Stimulated activated CD8-positive, alpha-beta memory T cell treated with anti-CD3 and anti-CD28 coated beads, Interleukin-2, amount 100 ng/mL, for 1 hour (primary cell): ENCODE measurements at regions not wholly inside any gene's neighbourhood (a gene's known extent, or its start where the extent isn't known, plus 50 kb on each side); places are given as distances from the start of the nearest gene placed in this dataset.
"Not testable (repeated sequence)": the region's sequence is repeated elsewhere in the genome, so short reads cannot be mapped to it uniquely, and the experiment has no call there.

Source experiments
- DNase-seq, 2 donors: peaks; one replicate each; pipeline ENCODE4 v3.0.0-alpha.2; 2020; ENCODE audit warnings: low read depth in 2 of 2

DNA sequence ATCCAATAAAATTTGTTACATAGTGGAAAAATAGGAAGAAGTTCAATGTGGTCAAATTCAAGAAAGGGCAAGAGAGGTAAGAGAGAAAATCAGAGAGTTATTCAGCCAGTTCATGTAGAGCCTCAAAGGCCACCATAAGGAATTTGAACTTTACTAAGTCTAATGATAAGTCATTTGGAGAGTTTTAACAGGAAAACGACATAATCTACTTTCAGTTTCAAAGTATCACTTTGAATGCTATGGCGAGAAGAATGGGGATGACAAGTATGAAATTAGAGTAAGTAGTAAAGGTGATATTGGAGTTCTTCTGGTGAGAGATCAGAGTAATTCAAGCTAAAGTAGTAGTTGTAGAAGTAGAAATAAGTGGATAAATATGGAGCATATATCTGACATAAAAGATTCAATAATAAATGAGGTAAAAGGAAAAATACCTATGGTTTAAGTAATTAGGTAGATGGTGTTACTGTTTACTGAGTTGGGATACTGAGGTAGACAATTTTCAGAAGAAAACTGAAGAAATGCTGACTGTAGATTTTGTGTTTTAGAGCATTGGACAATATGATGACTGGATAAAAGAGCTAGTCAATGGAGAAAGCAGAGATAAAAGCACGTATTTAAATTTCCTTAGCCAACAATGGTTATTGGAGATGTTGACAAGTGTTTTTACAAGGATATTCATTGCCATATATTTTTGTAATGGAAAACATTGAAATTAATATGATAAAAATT, 331.7 kb upstream of the ADGRL3 start:
- no peak for DNase-seq

DNA sequence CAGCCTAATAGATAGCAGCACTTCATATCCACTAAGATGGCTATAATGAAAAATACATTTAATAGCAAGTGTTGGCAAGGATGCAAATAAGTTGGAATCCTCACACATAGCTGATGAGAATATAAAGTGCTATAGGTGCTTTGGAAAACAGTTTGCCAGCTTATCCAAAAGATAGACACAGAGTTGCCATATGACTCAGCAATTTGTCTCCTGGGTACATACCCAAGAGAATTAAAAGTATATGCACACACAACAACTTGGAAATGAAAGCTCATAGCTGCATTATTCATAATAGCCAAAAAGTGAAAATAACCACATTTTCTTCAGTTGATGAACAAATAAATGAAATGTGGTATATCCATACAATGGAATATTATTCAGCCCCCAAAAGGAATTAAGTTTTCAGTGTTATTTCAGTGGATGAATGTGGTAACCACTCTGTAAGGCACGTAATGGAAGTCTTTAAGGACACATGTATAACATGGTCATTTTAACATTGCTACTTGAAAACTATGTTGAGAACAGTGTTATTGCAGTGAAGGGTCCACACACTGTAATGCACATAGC, 320.9 kb upstream of the ADGRL3 start:
- DNase-seq: no peak

DNA sequence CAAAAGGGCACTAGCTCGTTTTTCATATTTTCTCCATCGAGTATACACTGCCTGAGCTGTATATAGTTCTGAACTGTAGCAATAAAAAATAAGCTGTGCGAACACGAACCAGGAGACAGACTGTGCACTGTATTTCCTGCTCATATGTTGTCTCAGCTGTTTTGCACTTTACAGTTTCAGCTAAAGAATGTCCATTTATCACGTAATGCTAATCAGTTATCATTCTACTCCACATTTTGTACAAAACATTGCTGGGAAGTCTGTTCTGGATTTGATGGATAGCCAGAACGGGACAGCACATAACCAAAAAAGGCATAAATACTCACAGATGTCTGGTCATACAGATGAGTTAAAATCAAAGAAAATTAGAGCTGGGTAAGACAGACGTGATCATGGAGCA, 315.5 kb upstream of the ADGRL3 start:
- DNase-seq: no peak

DNA sequence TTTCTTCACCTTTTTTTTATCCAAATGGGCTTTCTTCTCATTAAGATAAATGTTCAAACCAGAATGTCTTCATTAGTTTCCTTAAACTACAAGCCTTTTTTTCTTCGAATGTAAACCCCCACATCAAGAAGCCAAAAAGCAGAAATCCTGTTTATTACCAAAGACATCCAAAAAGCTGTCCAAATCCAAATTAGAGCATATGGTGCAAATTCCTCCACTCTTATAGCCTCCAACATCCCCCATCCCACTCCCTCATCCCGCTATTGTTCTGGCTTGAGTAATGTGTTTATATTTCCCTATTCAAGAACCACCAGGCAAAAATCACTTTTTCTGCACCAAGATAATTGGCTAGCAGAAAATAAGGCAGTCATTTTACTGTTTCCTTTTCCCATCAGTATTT, 315.1 kb upstream of the ADGRL3 start:
- no peak for DNase-seq

DNA sequence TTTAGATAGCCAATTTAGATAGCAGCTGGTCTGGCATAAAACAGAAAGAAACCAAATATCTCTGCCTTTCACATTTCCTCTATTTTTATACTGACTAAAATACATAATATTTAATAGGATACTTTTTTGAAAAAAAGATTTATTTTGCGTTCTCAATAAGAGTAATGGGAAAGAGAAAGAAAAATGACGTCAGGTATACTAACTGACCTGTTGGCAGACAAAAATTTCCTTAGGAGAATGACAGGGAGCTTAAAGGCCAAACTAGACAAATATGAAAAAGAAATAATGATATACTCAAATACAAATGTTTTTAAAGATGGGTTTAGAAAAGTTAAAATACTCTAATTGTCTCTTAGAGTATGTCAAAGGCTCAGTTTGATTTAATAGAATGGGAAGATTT, 309.4 kb upstream of the ADGRL3 start:
- DNase-seq: no peak

DNA sequence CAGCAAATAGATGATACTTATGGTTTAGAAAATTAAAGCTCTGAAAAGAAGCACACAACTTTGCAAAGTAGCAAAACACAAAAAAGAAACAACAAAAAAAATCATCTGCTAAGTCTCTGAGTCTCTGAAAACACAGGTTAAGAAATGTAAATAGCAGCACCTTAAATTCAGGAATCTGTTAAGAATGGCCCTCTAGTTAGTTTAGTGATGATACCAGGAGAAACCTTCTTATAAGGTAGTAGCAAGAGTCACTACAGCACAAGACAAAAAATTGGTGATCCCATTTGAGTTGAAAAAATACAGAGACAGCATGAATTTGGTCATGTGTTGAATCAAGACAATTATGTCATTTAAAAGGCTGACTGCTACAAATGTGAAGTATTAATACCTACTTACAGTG, 308.2 kb upstream of the ADGRL3 start:
- no peak for DNase-seq

DNA sequence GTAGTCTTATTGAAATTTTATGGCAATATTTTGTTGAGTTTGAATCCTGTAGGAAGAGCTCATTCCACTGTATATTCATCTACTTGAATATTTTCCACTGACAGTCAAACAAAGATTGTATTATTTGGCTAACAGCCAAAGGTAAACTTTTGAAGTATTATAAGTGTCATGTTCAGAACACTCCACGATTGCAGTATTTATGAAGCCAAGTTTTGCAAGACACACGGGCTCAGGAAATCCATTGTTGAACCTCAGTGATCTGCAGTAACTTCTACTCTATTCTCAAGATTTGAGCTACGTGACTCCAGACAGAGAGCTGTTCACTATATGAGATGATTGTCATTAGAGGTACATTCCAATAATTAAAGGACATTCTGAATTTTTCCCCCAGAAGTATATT, 302.7 kb upstream of the ADGRL3 start:
- DNase-seq: no peak

DNA sequence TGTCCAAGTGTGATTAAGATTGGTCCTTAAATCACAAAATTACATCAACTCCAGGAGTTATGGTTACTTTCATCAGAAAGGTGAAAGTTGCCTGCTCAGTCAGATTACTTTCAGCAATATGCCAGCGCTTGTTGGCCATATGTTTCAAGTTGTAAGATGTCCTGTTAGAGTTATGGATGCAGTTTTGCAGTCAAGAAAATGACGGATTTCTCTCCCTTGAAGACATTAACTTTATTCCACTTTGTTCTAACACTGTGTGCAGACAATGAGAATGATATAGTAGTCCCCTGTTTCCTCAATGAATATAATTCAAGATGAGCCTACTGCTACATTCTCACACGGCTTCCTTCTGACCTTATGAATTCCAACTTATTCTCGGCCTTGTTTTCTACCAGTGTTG, 295.0 kb upstream of the ADGRL3 start:
- DNase-seq: no peak

DNA sequence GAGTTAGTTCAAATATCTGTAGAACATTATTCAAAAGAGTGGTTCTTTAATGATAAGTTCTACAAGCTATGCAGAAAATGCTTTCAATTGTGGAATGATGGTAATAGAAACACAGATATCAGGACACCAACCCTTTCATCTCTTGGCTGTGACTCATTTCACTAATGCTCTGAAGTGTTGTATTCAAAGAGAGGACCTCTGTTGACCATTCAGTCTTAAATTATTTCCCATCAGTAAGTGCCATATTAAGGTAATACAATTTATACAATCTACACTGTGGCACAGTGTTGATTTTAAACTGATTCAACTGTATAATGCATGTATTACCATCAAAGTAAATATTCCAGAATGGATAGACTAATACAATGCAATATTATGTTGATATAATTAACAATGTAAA, 289.0 kb upstream of the ADGRL3 start:
- no peak for DNase-seq

DNA sequence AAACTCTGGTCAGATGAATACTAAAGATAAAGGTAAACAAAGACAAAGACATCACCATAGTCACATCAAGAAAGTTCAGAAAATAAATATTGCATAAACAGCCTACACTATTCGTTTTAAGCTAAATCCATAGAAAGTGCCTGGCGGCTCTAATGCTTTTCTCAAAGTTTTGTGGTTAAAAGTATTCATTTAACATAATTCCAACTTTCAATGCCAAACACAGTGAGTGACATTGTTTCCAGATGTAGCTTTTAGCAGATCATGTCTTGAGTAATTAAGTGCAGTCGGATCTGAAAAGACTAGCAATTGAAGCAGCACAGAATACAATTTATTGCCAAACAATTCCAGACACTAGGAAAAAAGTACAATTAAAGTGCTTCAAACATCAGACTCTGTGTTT, 287.1 kb upstream of the ADGRL3 start:
- no peak for DNase-seq

DNA sequence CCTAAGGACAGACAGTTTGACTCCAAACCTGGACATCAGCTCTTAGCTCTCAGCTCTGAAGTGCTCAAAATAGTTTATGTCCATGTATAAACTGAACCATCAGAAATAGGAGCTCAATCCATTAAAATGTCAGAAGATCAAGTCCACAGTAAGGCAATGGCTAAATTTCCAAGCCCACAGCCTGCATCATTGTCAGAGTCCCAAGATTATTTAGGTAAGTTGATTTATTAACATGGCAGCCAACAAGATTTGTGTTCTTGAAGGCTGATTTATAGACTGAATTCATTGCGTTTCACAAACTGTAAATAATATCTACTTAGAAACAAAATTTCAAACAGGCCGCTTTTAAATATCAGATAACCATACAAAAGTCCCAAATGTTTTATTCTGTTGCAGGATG, 286.5 kb upstream of the ADGRL3 start:
- DNase-seq: no peak

DNA sequence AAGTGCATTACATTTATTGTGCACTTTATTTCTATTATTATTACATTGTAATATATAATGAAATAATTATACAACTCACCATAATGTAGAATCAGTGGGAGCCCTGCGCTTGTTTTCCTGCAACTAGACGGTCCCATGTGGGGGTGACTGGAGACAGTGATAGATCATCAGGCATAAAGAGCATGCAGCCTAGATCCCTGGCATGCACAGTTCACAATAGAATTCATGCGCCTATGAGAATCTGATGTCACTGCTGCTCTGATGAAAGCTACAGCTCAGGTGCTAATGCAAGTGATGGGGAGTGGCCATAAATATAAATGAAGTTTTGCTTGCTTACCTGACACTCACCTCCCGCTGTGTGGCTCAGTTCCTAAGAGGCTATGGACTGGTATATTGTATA, 278.4 kb upstream of the ADGRL3 start:
- not testable (repeated sequence) for DNase-seq

DNA sequence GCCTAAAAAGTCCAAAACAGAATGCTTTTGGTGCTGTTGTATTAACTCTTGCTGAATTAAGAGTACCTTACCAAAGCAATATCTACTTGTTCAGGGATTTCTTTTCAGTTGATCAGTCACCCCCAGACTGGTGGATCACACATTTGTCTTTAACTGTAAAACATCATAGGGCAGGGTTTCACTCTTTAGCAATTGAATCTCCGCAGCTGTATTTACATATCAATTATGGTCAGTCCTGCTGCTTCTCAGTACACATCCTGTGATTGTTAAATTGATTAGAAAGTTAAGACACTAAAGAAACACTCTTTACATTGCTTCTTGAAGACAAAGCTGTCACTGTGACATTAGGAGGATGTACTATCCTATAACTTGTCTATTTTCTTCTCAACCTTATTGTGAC, 277.1 kb upstream of the ADGRL3 start:
- DNase-seq: no peak

DNA sequence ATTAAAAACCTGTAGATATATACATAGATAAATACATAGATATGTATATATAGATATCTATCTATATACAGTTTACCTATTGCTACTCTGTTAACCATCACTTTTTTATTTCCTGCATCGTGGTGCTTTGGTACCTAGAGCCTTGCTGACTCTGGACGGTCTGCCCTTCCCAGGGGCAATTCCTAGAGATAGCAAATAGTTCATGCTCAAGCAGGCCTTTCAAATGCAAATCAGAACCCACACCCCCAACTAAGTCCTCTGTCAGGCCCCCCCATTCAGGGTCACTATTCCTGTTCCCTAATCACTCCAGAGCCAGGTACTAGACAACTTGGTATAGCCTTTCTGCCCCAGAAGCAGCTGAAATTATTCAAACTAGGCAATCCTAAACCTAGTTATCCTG, 273.5 kb upstream of the ADGRL3 start:
- DNase-seq: no peak

DNA sequence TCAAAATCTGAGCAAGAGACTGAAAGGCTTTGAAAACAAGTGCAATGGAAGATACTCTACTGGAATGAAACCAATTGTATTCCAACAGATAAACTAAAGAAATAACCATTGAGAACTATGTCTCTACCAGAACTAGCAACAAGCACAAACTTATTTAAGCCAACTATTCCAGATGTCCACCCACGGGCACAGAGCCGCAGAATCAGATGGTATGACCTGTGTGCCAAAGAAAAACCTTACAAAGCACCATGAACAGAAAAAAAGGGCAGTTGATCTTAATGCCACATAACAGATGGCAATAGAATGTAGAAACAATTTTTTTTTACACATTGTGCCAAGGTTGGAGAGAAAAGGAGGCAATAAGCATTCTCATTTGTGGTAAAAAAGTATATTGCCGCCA, 269.3 kb upstream of the ADGRL3 start:
- no peak for DNase-seq

DNA sequence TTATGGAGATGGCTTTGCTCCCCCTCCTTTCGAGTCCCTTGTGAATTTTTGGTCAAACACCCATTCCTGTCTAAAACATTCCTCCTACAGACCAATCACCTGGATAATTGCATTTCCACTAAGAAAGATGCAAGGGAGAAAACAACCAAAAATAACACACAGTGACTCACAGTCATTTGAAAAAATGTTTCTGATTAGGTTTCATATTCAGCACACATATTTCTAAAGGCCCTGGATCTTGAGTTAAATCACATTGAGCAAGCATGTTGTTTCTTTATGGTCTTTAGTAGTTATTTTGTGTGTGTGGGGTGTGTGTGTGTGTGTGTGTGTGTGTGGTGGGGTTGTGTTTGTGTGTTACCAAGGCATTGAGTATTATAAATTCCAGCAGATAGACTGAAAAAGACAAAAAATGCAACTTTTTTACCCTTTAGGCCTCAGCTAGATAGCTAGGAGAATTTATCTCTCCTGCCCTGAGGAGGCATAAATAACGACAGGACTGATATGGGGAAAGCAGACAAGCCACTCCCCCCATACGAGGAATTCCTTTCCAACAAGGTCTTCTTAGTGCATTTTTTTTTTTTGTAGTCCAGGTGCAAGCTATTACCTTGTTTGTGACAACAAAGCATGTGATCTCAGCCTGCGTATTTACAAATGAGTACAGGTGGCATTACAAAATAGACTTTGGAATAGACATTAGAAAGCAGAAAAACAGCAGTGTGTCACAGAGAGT, 265.4 kb upstream of the ADGRL3 start:
- DNase-seq: no peak

DNA sequence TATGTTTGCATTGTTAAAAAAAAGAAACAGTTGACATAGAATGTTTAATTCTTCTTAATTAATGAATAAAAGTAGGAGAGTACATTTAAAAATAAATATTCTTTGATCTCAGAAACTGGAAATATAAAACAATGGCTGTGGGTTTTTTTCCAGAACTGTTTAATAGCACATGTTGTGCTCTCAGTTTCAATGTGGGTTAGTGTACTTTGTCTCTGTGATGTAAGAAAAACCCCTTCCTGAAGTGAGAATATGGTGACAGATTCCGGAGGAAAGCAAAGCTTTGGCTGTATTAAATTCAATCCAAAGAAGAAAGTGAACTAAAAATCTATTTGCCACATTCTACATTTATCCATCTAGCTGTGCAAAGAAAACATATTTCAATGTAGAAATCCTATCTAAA, 261.9 kb upstream of the ADGRL3 start:
- DNase-seq: no peak

DNA sequence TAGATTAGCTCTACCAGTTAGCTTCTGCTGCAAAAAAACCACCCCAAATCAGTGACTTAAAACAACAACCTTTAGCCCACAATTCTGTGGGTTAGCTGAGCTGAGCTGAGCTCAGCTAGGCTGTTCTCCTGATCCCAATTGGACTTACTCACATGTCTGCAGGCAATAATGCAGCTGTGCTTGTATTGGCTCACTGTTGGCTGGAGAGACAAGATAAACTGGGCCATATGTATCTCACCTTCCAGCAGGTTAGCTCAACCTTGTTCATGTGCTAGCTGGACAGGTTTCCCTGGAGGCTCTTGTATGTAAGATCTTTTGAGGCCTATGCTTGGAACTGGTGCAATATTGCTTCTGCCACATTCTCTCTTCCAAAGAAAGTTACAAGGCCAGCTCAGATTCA, 261.5 kb upstream of the ADGRL3 start:
- no peak for DNase-seq

DNA sequence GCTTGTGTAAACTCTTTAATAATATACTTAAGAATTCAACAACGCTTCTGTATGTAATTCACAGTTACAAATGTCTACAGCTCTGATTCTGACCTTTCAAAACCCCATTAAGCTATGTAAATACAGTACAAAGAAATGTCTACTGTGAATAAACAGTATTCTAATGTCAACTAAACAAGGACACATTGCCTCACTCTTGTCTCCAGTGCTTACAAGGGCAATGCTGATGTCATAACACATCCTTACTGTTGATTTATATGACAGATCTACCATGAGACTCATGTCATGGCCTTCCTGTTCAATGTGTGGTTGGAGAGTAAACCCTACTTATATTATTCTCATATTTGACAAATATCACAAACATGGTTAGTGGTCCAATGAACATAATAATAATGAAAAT, 256.1 kb upstream of the ADGRL3 start:
- DNase-seq: no peak

DNA sequence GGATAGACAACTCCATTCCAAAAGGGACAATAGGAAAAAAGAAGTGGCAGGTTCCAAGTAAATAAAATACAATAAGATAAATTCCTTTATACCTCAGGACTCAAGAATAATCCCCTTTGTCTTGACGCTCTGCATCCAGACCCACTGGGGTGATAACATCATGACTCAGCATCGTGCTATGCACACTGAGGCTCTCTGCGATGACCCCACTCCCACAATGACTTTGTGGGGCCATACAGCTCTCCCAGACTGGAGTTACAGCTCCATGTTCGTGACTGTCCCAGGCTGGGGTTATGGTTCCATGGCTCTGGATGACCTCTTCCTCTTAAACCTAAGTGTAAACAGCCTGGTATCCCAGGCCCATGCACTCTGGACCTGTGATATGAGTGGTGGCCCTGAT, 254.5 kb upstream of the ADGRL3 start:
- no peak for DNase-seq

DNA sequence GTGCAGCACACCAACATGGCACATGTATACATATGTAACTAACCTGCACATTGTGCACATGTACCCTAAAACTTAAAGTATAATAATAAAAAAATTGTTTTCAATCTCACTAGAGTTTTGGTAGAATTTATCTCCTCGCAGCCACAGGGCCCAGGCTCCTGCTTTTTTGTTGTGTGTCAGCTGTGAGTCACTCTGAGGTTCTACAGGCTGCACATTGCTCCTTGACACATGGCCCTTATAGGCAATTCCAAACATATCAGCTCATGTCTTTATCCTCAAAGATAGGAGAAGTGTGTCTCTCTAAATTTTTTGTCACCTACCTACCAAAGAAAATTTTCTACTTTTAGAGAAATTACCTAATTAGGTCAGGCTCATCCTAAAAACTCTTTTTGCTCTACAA, 252.1 kb upstream of the ADGRL3 start:
- DNase-seq: no peak

DNA sequence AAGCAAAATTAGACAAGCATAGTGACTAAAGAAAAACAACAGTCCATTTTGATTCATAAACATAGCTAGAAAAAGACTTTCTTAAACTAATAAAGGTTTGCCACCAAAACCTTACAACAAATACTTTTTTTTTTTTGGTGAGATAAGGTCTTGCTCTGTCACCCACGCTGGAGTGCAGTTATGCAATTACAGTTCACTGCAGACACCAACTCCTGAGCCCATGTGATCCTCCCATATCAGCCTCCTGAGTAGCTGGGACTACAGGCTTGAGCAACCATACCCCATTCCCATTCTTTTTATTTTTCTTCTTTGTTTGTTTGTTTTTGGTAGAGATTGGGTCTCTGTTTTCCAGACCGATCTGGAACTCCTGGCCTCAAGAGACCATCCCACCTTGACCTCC, 247.2 kb upstream of the ADGRL3 start:
- no peak for DNase-seq

DNA sequence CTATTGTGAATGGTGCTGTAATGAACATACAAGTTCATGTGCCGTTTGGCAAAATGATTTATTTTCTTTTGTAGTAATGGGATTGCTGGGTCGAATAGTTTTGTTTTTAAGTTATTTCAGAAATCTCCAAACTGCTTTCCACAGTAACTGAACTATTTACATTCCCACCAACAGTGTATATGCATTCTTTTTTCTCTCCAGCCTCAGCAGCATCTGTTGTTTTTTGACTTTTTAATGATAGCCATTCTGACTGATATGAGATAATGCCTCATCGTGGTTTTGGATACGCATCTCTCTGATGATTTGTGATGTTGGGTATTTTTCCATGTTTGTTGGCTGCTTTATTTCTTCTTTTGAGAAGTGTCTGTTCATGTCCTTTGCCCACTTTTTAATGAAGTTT, 246.3 kb upstream of the ADGRL3 start:
- no peak for DNase-seq
